ENCODE measurements at regions not wholly inside any gene's neighbourhood (a gene's known extent, or its start where the extent isn't known, plus 50 kb on each side); places are given as distances from the start of the nearest gene placed in this dataset.

- Histone ChIP-seq H3K27ac (no peak overlapping the region), H3K4me3 (no peak overlapping the region), H3K27me3 (no peaks in the 10 kb centered on the region), H4K20me1 (ENCODE audit: insufficient read depth, poor library complexity, severe bottlenecking) (no peaks in the 10 kb centered on the region), H3K36me3 (replicated peaks; ENCODE audit: insufficient read depth, low read depth) (no peaks in the 10 kb centered on the region), H3K9me3 (ENCODE audit: low read depth) (no peaks in the 10 kb centered on the region), H3K4me2 (no peak overlapping the region), H3K4me1 (ENCODE audit: insufficient read depth) (no peaks in the 10 kb centered on the region), H3K79me2 (no peaks in the 10 kb centered on the region), H2AFZ (no peak overlapping the region), H3K9me2 (replicated peaks; ENCODE audit: insufficient read depth) (no peaks in the 10 kb centered on the region)
- 76% methylated on average over 4 of the region's 4 CpGs for WGBS (ENCODE audit: low lambda C conversion rate, missing lambda C conversion rate)
- no peak for DNase-seq (ENCODE audit: low spot score)
- TF ChIP-seq EZH2phosphoT487 (IDR thresholded peaks at IDR 0.05; ENCODE audit: low read depth, severe bottlenecking, unreplicated experiment) (no peak), EZH2 (IDR thresholded peaks at IDR 0.05; ENCODE audit: borderline replicate concordance) (no peak)
- TF ChIP-seq, protein P1, sequence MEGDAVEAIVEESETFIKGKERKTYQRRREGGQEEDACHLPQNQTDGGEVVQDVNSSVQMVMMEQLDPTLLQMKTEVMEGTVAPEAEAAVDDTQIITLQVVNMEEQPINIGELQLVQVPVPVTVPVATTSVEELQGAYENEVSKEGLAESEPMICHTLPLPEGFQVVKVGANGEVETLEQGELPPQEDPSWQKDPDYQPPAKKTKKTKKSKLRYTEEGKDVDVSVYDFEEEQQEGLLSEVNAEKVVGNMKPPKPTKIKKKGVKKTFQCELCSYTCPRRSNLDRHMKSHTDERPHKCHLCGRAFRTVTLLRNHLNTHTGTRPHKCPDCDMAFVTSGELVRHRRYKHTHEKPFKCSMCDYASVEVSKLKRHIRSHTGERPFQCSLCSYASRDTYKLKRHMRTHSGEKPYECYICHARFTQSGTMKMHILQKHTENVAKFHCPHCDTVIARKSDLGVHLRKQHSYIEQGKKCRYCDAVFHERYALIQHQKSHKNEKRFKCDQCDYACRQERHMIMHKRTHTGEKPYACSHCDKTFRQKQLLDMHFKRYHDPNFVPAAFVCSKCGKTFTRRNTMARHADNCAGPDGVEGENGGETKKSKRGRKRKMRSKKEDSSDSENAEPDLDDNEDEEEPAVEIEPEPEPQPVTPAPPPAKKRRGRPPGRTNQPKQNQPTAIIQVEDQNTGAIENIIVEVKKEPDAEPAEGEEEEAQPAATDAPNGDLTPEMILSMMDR (IDR thresholded peaks at IDR 0.05; ENCODE audit: poor library complexity): no peak
Measured at GRCh38 chr5:166883016-166883415, 1408.4 kb upstream of the WWC1 start.

GRCh38 chr5:166898166-166898565 is 1393.3 kb upstream of the WWC1 start:
- Histone ChIP-seq H3K9me3 (ENCODE audit: low read depth) (no peaks in the 10 kb centered on the region), H3K27me3 (no peaks in the 10 kb centered on the region), H3K4me2 (no peak overlapping the region), H3K4me3 (no peak overlapping the region), H3K36me3 (replicated peaks; ENCODE audit: insufficient read depth, low read depth) (no peaks in the 10 kb centered on the region), H3K4me1 (ENCODE audit: insufficient read depth) (no peaks in the 10 kb centered on the region), H2AFZ (no peak overlapping the region), H3K27ac (no peak overlapping the region), H3K79me2 (no peaks in the 10 kb centered on the region), H3K9me2 (replicated peaks; ENCODE audit: insufficient read depth) (no peaks in the 10 kb centered on the region), H4K20me1 (ENCODE audit: insufficient read depth, poor library complexity, severe bottlenecking) (no peaks in the 10 kb centered on the region)
- TF ChIP-seq EZH2 (IDR thresholded peaks at IDR 0.05; ENCODE audit: borderline replicate concordance) (no peak), EZH2phosphoT487 (IDR thresholded peaks at IDR 0.05; ENCODE audit: low read depth, severe bottlenecking, unreplicated experiment) (no peak)
- TF ChIP-seq, protein P1 (IDR thresholded peaks at IDR 0.05; ENCODE audit: poor library complexity): no peak
- no peak for DNase-seq (ENCODE audit: low spot score)
- WGBS (ENCODE audit: low lambda C conversion rate, missing lambda C conversion rate): 71% methylated on average over 6 of the region's 6 CpGs

GRCh38 chr5:166899343-166899742 is 1392.1 kb upstream of the WWC1 start:
- TF ChIP-seq EZH2phosphoT487 (IDR thresholded peaks at IDR 0.05; ENCODE audit: low read depth, severe bottlenecking, unreplicated experiment): no peak
- TF ChIP-seq, protein P1 (IDR thresholded peaks at IDR 0.05; ENCODE audit: poor library complexity): no peak
- no peak for TF ChIP-seq EZH2 (IDR thresholded peaks at IDR 0.05; ENCODE audit: borderline replicate concordance)
- H4K20me1 ChIP-seq (ENCODE audit: insufficient read depth, poor library complexity, severe bottlenecking): no peaks in the 10 kb centered on the region
- H3K27ac ChIP-seq: no peak overlapping the region
- no peaks in the 10 kb centered on the region for H3K27me3 ChIP-seq
- no peaks in the 10 kb centered on the region for H3K36me3 ChIP-seq (replicated peaks; ENCODE audit: insufficient read depth, low read depth)
- no peak overlapping the region for H3K4me2 ChIP-seq
- H3K4me3 ChIP-seq: no peak overlapping the region
- no peaks in the 10 kb centered on the region for H3K9me3 ChIP-seq (ENCODE audit: low read depth)
- no peaks in the 10 kb centered on the region for H3K9me2 ChIP-seq (replicated peaks; ENCODE audit: insufficient read depth)
- H3K79me2 ChIP-seq: no peaks in the 10 kb centered on the region
- DNase-seq (ENCODE audit: low spot score): no peak
- 98% methylated on average over 5 of the region's 5 CpGs for WGBS (ENCODE audit: low lambda C conversion rate, missing lambda C conversion rate)
- no peak overlapping the region for H2AFZ ChIP-seq
- no peaks in the 10 kb centered on the region for H3K4me1 ChIP-seq (ENCODE audit: insufficient read depth)

GRCh38 chr5:166904571-166904970 is 1386.9 kb upstream of the WWC1 start:
- Histone ChIP-seq H3K36me3 (replicated peaks; ENCODE audit: insufficient read depth, low read depth) (no peaks in the 10 kb centered on the region), H3K79me2 (no peaks in the 10 kb centered on the region), H3K9me2 (replicated peaks; ENCODE audit: insufficient read depth) (no peaks in the 10 kb centered on the region), H3K27me3 (no peaks in the 10 kb centered on the region), H3K27ac (no peak overlapping the region), H3K9me3 (ENCODE audit: low read depth) (no peaks in the 10 kb centered on the region), H3K4me3 (no peak overlapping the region), H4K20me1 (ENCODE audit: insufficient read depth, poor library complexity, severe bottlenecking) (no peaks in the 10 kb centered on the region), H3K4me1 (ENCODE audit: insufficient read depth) (no peaks in the 10 kb centered on the region), H2AFZ (no peak overlapping the region), H3K4me2 (no peak overlapping the region)
- 81% methylated on average over 7 of the region's 7 CpGs for WGBS (ENCODE audit: low lambda C conversion rate, missing lambda C conversion rate)
- no peak for DNase-seq (ENCODE audit: low spot score)
- TF ChIP-seq, protein P1 (IDR thresholded peaks at IDR 0.05; ENCODE audit: poor library complexity): no peak
- no peak for TF ChIP-seq EZH2phosphoT487 (IDR thresholded peaks at IDR 0.05; ENCODE audit: low read depth, severe bottlenecking, unreplicated experiment)
- TF ChIP-seq EZH2 (IDR thresholded peaks at IDR 0.05; ENCODE audit: borderline replicate concordance): no peak

All from hepatocyte (in vitro differentiated cells).